DMS153 treated with DMSO at 0.1 percent for 48 hours (cell line): ENCODE measurements at regions not wholly inside any gene's neighbourhood (a gene's known extent, or its start where the extent isn't known, plus 50 kb on each side); places are given as distances from the start of the nearest gene placed in this dataset.

ENCODE experiments used
- DNase-seq: peaks from one replicate; lab custom pipeline; 2025; ENCODE audit not compliant: unreplicated experiment; lab: John Stamatoyannopoulos, UW

DNA sequence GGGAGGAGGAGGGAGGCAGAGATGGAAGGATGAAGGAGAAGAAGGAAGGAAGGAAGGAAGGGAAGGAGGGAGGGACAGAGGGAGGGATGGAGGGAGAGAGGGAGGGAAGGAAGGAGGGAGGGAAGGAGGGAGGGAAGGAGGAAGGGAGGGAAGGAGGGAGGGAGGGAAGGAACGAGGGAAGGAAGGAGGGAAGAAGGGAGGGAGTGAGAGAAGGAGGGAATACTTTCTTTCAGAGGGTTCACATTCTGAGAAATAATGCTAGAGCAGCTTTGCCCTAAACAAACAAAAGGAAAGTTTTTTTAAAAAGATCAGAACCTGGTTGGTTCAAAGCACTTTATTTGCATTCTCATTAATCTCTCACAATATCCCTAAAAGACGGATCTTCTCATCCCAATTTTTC is 96.1 kb upstream of the NXT1 start:
- no peak for DNase-seq

DNA sequence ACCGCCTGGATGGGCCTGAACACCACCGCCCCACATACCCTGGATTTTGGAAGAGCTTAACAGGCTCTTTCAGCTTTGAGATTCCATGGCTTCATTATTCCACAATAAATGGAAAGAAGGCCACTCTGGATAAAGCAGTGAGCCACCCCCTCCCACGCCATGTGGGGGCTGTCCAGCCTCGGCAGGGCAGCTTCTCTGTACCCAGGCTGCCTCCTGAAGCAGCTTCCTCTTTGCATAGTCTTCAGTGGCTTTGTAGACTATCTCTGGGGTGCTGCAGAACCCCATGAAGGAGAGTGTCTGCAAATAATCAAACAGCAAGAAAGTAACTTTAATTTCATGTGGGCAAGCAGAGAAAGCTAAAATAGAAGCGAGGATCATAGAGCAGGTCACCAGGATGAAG is 96.6 kb upstream of the NXT1 start:
- no peak for DNase-seq

GRCh38 chr20:23253524-23253923 is 97.1 kb upstream of the NXT1 start:
- no peak for DNase-seq

DNA sequence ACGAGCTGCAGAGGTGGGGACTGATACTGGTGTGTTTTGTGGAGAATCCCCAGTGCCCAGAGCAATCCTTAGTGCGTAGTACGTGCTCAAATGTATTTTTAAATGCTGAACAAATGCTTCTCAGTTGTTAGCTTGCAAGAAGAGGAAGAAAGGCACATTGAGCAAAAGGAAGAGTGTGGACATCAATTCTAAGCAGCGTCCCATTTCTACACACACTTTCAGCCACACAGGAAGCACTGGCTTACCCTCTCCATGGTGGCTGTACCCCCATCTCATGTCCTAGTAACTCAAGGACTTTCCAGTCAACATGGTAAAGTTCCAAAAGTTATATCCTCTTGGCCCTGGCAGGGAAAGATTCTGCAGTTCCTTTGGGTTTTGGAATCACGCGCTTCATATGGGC is 98.8 kb upstream of the NXT1 start:
- no peak for DNase-seq

- no peak for DNase-seq
These were observed 101.0 kb upstream of the NXT1 start for GRCh38 chr20:23249541-23249940.

DNA sequence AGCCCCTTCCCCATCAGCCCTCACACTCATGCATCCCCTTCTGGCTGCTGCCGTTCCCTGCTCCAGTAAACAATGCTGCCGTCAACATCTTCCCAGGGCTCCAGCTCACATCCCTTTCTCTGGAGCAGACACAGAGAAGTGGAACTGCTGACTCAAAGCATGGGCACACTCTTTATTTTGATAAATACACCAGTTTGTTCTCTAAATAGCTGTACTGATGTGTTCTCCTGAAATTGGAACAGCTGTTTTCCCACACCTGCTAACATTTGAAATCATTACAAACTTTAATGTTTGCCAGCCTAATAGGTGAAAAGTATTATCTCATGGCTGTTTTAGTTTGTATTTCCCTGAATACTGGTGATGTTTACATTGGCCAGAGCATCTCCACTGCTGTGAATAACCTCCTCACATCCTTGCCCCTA is 102.1 kb upstream of the NXT1 start:
- DNase-seq: no peak

DNA sequence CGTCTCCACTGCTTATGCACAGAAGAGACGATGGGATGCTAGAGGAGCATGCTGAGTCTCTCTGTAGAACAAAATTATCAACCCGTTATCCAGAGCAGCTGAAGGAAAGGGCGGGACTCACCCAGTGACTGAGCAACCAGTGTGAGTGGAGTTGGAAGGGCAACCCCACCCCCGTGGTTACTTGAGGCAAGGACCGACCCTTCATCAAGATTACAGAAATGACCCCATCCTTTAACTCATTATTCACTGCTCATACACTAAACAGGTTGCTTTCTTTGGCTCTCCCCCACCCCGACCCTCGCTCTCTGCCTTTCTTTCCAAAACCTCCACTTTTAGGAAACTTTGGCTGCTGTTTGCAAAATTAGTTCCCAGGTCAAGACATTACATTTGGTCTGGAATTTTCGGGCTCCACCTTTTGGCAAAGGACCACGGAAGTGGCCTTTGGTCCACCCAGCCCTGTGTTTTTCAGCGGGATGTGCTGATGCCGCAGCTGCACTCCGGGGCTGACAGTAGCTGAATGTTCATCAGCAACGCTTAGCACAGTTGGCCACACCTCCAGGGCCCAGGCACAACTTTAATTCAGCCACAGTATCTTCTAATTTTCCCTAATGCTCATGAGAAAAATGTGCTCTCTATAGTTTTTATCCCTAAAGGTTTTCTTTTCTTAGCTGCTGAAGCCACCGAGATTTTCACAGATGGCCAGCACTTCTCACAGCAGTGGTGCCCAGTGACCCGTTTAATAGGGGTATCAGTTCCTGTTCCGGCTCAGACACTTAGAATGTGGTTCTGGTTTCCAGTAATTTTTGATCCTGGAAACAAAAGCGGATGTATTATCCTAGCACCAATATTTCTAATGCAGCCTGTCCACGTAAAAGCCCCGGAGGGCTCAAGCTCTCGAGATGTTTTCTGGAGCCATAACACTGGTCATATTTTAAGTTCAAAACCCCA is 103.6 kb upstream of the NXT1 start:
- no peak for DNase-seq

- no peak for DNase-seq
These were observed 104.9 kb upstream of the NXT1 start for GRCh38 chr20:23245553-23246181.

DNA sequence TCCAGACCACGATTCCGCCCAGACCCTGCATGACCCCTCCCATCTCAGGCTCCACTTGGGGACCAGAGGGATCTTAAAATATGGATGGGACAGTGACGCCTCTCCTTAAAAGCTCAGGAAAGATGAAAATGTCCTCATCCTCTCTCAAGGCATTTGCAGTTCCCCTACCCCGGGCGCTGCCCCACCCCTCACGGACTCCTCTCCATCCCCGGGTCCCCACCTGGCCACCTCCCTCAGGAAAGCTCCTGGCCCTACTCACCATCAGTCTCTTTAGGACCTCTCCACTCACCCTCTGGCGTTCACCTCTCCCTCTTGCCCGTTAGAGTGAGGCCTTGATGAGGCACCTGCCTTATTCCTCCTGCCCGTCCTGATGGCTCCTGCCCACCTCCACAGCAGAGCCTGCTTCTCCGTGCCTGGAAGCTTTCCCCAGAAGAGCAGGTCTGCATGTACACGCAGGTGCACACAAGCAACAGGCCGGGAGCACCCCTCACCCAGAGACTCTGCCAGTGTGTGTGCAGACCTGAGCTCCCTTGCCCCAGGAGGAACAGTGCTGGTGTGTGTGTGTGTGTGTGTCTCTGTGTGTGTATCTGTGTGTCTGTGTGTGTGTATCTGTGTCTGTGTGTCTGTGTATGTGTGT is 105.6 kb upstream of the NXT1 start:
- DNase-seq: no peak

DNA sequence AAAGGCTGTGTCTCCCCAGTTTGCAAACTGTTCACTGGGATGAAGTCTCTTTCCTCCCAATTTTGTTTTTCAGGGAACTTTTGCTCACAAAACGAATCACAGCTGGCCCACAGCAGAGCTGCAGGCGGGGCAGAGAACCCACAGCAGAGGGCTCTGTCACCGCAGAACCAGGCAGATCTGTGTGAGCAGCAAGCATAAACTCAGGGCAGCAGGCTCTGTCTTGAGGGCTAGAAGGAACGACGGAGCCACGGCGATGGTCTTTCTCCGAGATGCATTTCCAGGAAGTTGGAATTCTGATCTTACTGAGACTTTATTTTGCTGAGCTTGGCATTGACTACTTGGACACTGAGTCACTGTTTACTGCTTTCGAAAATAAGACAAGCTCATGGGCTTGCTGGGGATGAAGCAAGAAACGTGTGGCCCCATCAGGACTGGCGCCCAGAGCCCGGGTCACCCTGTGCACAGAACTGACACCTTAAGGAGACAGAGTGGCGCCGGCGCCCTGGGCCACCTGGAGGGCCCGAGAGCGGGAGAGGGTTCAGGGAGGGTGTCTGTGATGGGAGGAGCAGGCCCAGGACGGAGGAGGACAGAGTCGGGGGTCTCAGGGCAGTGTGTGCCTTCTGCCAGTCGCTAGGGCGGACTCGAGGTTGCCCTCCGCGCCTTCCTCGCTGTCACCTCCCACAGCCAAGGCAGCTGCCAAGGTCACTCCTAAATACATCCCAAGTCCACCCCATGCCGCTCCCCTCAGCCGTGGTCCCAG is 106.3 kb upstream of the NXT1 start:
- no peak for DNase-seq

DNA sequence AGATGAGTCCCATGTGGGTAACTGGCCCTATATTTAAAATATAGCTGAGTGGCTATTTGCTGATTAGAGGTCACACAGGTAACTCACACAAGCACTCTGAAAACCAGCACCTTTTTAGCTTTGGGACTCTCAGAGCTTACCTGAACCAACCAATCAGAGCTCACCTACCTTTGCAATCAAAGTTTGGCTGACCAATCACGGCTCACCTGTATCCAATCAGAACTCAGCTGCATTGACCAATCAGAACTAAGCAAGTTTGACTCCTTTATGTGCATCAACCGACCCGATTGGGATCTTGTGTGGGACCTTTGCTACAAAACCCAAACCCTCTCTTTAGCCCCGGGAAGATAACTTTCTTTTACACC is 106.8 kb upstream of the NXT1 start:
- no peak for DNase-seq

DNA sequence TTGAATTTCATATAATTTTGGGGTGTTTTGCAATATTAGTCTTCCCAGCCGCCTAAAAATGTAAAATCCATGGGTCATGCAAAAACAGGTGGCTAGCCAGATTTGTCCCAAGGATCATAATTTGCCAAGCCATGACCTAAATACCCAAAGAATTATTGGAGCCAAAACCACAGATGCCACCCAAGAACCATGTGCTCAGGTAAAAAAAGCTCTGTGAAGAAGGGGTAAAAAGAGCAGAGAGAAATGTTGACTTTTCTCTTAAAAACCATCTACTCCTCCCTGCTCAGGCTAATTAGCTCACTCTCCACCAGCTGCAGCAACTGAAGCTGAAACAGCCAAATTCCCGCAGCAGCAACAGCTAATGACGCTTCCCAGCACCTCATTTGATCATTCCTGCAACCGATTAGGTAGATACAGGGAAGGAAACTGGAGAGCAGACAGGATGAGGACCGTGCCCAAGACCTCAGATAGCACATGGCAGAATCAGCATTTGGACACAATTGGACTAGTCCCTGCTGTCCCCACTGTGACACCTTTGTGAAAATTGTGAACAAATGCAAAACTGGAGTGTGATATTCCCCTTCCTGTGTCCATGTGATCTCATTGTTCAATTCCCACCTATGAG is 107.9 kb upstream of the NXT1 start:
- DNase-seq: no peak

- DNase-seq: no peak
These were observed 108.5 kb upstream of the NXT1 start for GRCh38 chr20:23242104-23242503.

DNA sequence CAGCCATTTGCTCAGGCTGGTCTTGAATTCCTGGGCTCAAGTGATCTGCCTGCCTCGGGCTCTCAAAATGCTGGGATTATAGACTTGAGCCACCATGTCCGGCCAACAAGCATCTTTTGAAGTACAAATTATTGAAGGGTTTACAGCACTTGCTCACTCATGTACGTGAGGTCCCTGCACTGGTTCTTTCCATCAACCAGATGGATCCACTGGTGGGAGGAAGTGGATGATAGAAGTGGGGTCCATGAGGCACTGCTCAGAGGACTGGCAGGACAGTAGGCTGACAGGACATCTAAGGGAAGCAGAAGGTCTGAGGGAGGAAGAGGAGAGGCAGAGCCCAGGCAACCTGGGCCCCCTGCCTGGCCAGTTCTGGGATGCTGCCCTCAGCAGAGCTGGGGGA is 109.2 kb upstream of the NXT1 start:
- no peak for DNase-seq

DNA sequence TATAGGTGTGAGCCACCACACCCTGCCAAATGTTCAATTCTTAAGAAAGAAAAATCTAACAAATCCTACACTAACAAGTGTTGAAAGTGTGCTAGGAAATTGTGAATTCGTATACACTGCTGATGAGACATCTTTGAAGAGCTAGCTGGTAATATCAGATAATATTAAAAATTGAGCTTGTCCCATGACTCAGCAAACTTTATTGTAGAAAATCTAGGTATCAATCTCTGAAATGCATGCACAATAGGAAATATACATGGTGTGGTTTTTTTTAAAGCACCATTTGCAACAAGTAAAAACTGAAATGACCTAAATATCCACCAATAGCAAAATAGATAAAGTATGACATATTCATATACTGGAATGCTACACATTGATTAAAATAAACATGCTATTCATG is 110.1 kb upstream of the NXT1 start:
- no peak for DNase-seq

DNA sequence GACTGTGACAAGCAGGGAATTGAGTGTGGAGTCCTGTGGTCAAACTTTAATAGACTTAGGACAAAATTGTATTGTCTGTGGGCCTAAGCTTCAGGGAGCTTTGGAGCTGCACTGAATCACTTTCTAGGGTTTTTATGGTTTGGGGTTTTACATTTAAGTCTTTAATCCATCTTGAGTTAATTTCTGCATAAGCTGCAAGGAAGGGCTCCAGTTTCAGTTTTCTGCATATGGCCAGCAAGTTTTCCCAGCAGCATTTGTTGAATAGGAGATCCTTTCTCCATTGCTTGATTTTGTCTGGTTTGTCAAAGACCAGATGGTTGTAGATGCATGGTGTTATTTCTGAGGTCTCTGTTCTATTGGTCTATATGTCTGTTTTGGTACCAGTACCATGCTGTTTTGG is 113.4 kb upstream of the NXT1 start:
- no peak for DNase-seq

GRCh38 chr20:23235173-23236027 is 115.2 kb upstream of the NXT1 start:
- peak; percentile 21 for DNase-seq

GRCh38 chr20:23234311-23235078 is 116.1 kb upstream of the NXT1 start:
- no peak for DNase-seq

DNA sequence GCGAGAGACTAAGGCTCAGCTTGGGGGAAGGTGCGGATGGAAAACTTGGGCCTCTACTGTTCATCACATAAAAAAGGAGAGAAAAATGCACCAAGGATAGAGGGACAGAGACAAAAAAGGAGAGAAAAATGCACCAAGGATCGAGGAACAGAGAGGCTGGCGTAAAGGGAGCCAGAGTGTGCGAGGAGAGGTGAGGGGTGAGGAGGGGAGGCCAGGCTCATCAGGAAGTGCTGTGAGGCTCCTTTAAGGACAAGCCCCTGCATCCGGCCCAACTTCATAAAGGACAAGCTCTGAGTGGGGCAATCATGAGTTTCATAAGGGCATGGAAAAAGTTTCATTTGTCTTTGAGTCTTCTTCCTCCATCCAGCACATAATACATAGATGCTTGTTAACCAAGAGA is 117.2 kb upstream of the NXT1 start:
- no peak for DNase-seq
